GM12878 (cell line): ENCODE measurements at regions not wholly inside any gene's neighbourhood (a gene's known extent, or its start where the extent isn't known, plus 50 kb on each side); places are given as distances from the start of the nearest gene placed in this dataset.

Experiments used
- ATAC-seq: fragments of 200-7000 bp; cut with Tn5 transposase; 3 replicates; pipeline ENCODE4 v1.9.1; 2020; ENCODE audit warnings: mild to moderate bottlenecking, moderate library complexity
- BruUV-seq: library from RNA; stranded (reverse); fragments of 400-500 nt; replicated peaks from 2 replicates; lab custom pipeline; 2021; lab: Mats Ljungman, UMichigan
- CTCF ChIA-PET: fragments of 300-600 bp; sonication (Branson Sonifier 250); formaldehyde crosslinking; extraction: SDS; loops from one replicate; lab custom pipeline; 2021; ENCODE audit warnings: inconsistent platforms; lab: Yijun Ruan, JAX
- POLR2A ChIA-PET: fragments of 350-600 bp; formaldehyde crosslinking; extraction: SDS; loops from one replicate; lab custom pipeline; 2021; ENCODE audit warnings: inconsistent platforms; lab: Charles Lee
- RAD21 ChIA-PET: fragments of 300-600 bp; sonication (Branson Sonifier 250); formaldehyde crosslinking; loops from one replicate; lab custom pipeline; 2023; ENCODE audit warnings: antibody characterized with exemption; ENCODE audit not compliant: unreplicated experiment; lab: Charles Lee
- SMC1A ChIA-PET: fragments of 300-600 bp; sonication (Branson Sonifier 250); formaldehyde crosslinking; loops from one replicate; lab custom pipeline; 2023; ENCODE audit not compliant: unreplicated experiment, uncharacterized antibody; lab: Charles Lee
- DNase-seq: peaks from one replicate; pipeline ENCODE4 v3.0.0-alpha.2; 2011; ENCODE audit warnings: low read depth, low spot score
- FAIRE-seq: peaks from 3 replicates; lab custom pipeline; 2011; peaks lifted over from hg19 to GRCh38; lab: Jason Lieb, UNC
- H2AFZ ChIP-seq: 2 replicates; pipeline ENCODE4 v1.6.0; 2011; ENCODE audit warnings: low read depth, low read length, control low read depth; ENCODE audit not compliant: control insufficient read depth
- H3K27ac ChIP-seq: 2 replicates; pipeline ENCODE4 v1.5.1; 2011; ENCODE audit warnings: control low read depth; ENCODE audit not compliant: control insufficient read depth, insufficient read depth
- H3K27me3 ChIP-seq, 2 experiments: replicated peaks in 1 of 2; 2 replicates each; pipeline versions ENCODE4 v1.6.0 to v1.6.1; 2011; ENCODE audit warnings: low read length in 1 of 2; ENCODE audit not compliant: control insufficient read depth in 2 of 2, insufficient read depth in 2 of 2
- H3K36me3 ChIP-seq, 2 experiments: 2 replicates each; pipeline ENCODE4 v1.5.1; 2011; ENCODE audit warnings: low read length in 1 of 2; ENCODE audit not compliant: control insufficient read depth in 2 of 2, insufficient read depth in 2 of 2
- H3K4me1 ChIP-seq: 2 replicates; pipeline ENCODE4 v1.6.1; 2011; ENCODE audit warnings: mild to moderate bottlenecking, low read length, moderate library complexity, mixed read lengths; ENCODE audit not compliant: control insufficient read depth, insufficient read depth
- H3K4me2 ChIP-seq: 2 replicates; pipeline ENCODE4 v1.6.0; 2011; ENCODE audit warnings: control low read depth; ENCODE audit not compliant: control insufficient read depth, insufficient read depth
- H3K4me3 ChIP-seq: fragments of 200-600 bp; sonication (generic); 2 replicates; pipeline ENCODE4 v1.5.1; 2016
- H3K79me2 ChIP-seq: 2 replicates; pipeline ENCODE4 v1.6.0; 2011; ENCODE audit warnings: low read length; ENCODE audit not compliant: control insufficient read depth, insufficient read depth
- H3K9ac ChIP-seq: 2 replicates; pipeline ENCODE4 v1.8.0; 2011; ENCODE audit warnings: low read length, control low read depth, mixed read lengths; ENCODE audit not compliant: control insufficient read depth, insufficient read depth
- H3K9me3 ChIP-seq: replicated peaks from 3 replicates; pipeline ENCODE4 v1.5.1; 2011; ENCODE audit warnings: mild to moderate bottlenecking, low read length; ENCODE audit not compliant: control insufficient read depth, insufficient read depth
- H4K20me1 ChIP-seq: 2 replicates; pipeline ENCODE4 v1.6.0; 2011; ENCODE audit not compliant: control insufficient read depth, insufficient read depth
- ASH2L ChIP-seq: fragments of 300-600, 200-600 bp; sonication (generic); IDR thresholded peaks from 2 replicates; pipeline ENCODE4 v1.6.1; 2017; ENCODE audit warnings: low read depth, mild to moderate bottlenecking, borderline replicate concordance
- BCL3 ChIP-seq: IDR thresholded peaks from 2 replicates; pipeline ENCODE4 v1.6.1; 2011; ENCODE audit warnings: borderline replicate concordance, low read depth, mild to moderate bottlenecking, moderate library complexity, low read length; ENCODE audit not compliant: insufficient read depth, poor library complexity, severe bottlenecking
- BRCA1 ChIP-seq: IDR thresholded peaks from 2 replicates; pipeline ENCODE4 v1.6.1; 2011; ENCODE audit warnings: low read depth, low read length, improper control_type of control experiment
- CEBPB ChIP-seq, 2 experiments: fragments of 150-350 bp in 1 of 2; IDR thresholded peaks; 2 replicates each; pipeline ENCODE4 v1.6.1; 2012 to 2014; ENCODE audit warnings: low read depth in 2 of 2, low read length in 2 of 2, borderline replicate concordance in 1 of 2, inconsistent platforms in 1 of 2
- EGR1 ChIP-seq, 2 experiments: IDR thresholded peaks; 1 replicate in 1 of 2; 2 replicates in 1 of 2; pipeline ENCODE4 v1.6.1; 2011 to 2012; ENCODE audit warnings: low read depth in 2 of 2, low read length in 2 of 2, borderline replicate concordance in 1 of 2, mild to moderate bottlenecking in 1 of 2, moderate library complexity in 1 of 2
- JUND ChIP-seq: IDR thresholded peaks from 2 replicates; pipeline ENCODE4 v1.6.1; 2012; ENCODE audit warnings: low read depth, mild to moderate bottlenecking, low read length, improper control_type of control experiment, moderate library complexity
- KDM1A ChIP-seq: fragments of 200-600 bp; sonication (generic); IDR thresholded peaks from 2 replicates; pipeline ENCODE4 v1.6.1; 2016; ENCODE audit warnings: borderline replicate concordance
- NBN ChIP-seq: fragments of 450-650 bp; IDR thresholded peaks from 2 replicates; pipeline ENCODE4 v1.6.1; 2016
- NRF1 ChIP-seq: conservative IDR thresholded peaks from 2 replicates; pipeline ENCODE4 v1.6.1; 2011; ENCODE audit warnings: mild to moderate bottlenecking, low read depth, low read length, improper control_type of control experiment
- SIX5 ChIP-seq: IDR thresholded peaks from 2 replicates; pipeline ENCODE4 v1.6.1; 2011; ENCODE audit warnings: mild to moderate bottlenecking, low read depth, low read length, moderate library complexity; ENCODE audit not compliant: severe bottlenecking
- SRF ChIP-seq, 2 experiments: IDR thresholded peaks; 2 replicates each; pipeline ENCODE4 v1.6.1; 2011; ENCODE audit warnings: low read depth in 2 of 2, low read length in 2 of 2, mild to moderate bottlenecking in 1 of 2, moderate library complexity in 1 of 2
- WGBS: methylation state at CpG from one replicate; pipeline ENCODE4 v1.1.6; 2016; ENCODE audit warnings: low lambda C conversion rate; ENCODE audit not compliant: insufficient replicate concordance, insufficient coverage; ENCODE audit errors: missing lambda C conversion rate; 5-methylcytosine and 5-hydroxymethylcytosine counted together
- in situ Hi-C: fragments of 300-500 bp; cut with MboI; formaldehyde crosslinking; loops from 9 replicates; pipeline ENCODE4 v1.14.3; 2018; ENCODE audit warnings: mixed read lengths
- intact Hi-C: fragments of 100-400 bp; cut with micrococcal nuclease; formaldehyde crosslinking; loops from one replicate; pipeline ENCODE4 v1.14.2; 2022; ENCODE audit not compliant: unreplicated experiment
- TF ChIP-seq, protein P1 (sequence below): fragments of 450-650 bp; IDR thresholded peaks from 2 replicates; pipeline ENCODE4 v1.6.1; 2017; ENCODE audit warnings: mild to moderate bottlenecking, moderate library complexity
- TF ChIP-seq, protein P2 (sequence below): IDR thresholded peaks from 2 replicates; pipeline ENCODE4 v1.6.1; 2012; ENCODE audit warnings: low read depth, low read length, improper control_type of control experiment
- TF ChIP-seq, protein P3 (sequence below): fragments of 450-650 bp; conservative IDR thresholded peaks from 2 replicates; pipeline ENCODE4 v1.6.1; 2017; ENCODE audit warnings: mild to moderate bottlenecking, moderate library complexity

DNA sequence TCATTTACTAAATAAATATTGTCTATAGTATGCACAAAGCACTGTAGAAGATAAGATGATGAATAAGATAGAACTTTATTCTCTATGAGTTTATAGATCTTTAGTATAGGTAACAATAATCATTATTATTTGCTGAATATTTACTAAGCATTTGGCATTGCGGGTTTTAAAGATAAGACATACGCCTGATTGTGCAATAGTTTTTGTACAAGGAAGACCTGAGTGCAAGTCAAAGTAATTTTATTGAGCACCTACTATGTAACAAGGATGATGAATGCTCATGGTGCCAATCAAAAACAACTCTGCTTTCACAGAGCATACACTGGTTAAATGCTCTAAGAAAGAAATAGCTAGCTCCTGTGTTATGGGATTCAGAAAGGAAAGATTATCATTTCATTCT, 1461.7 kb upstream of the FLRT2 start:
- ChIA-PET CTCF (interaction anchor here (0.5 kb wide), 1 partner anchor 91 kb away, joined by 4 read pairs; no protein-coding TSS in a partner anchor), RAD21 (no interaction called here), SMC1A (no interaction called here), POLR2A (interaction anchor here (0.6 kb wide), 1 partner anchor 830 kb away, joined by 5 read pairs; no protein-coding TSS in a partner anchor)
- no peaks in the 10 kb centered on the region for H3K9me3 ChIP-seq
- H3K36me3 ChIP-seq = no peaks in the 10 kb centered on the region
- no peak overlapping the region for H3K9ac ChIP-seq
- no peak for DNase-seq
- no peaks in the 10 kb centered on the region for H3K4me1 ChIP-seq
- in situ Hi-C loops (no loop called here), intact Hi-C loops (no loop called here)
- no peak overlapping the region for H2AFZ ChIP-seq
- no peak overlapping the region for H3K4me2 ChIP-seq
- H4K20me1 ChIP-seq = no peaks in the 10 kb centered on the region
- TF ChIP-seq EGR1 (IDR thresholded peaks at IDR 0.05; ENCODE audit: borderline replicate concordance in 1 of 2, low read depth in 2 of 2, low read length in 2 of 2) (no peak), NRF1 (no peak), BRCA1 (no peak), NBN (no peak), BCL3 (no peak), ASH2L (no peak), JUND (no peak), KDM1A (no peak), SIX5 (no peak), SRF (IDR thresholded peaks at IDR 0.05; ENCODE audit: low read depth in 2 of 2, low read length in 2 of 2) (no peak), CEBPB (IDR thresholded peaks at IDR 0.05; ENCODE audit: borderline replicate concordance in 1 of 2, low read depth in 2 of 2, low read length in 2 of 2) (no peak)
- TF ChIP-seq, protein P1, sequence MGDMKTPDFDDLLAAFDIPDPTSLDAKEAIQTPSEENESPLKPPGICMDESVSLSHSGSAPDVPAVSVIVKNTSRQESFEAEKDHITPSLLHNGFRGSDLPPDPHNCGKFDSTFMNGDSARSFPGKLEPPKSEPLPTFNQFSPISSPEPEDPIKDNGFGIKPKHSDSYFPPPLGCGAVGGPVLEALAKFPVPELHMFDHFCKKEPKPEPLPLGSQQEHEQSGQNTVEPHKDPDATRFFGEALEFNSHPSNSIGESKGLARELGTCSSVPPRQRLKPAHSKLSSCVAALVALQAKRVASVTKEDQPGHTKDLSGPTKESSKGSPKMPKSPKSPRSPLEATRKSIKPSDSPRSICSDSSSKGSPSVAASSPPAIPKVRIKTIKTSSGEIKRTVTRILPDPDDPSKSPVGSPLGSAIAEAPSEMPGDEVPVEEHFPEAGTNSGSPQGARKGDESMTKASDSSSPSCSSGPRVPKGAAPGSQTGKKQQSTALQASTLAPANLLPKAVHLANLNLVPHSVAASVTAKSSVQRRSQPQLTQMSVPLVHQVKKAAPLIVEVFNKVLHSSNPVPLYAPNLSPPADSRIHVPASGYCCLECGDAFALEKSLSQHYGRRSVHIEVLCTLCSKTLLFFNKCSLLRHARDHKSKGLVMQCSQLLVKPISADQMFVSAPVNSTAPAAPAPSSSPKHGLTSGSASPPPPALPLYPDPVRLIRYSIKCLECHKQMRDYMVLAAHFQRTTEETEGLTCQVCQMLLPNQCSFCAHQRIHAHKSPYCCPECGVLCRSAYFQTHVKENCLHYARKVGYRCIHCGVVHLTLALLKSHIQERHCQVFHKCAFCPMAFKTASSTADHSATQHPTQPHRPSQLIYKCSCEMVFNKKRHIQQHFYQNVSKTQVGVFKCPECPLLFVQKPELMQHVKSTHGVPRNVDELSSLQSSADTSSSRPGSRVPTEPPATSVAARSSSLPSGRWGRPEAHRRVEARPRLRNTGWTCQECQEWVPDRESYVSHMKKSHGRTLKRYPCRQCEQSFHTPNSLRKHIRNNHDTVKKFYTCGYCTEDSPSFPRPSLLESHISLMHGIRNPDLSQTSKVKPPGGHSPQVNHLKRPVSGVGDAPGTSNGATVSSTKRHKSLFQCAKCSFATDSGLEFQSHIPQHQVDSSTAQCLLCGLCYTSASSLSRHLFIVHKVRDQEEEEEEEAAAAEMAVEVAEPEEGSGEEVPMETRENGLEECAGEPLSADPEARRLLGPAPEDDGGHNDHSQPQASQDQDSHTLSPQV = no peak
- TF ChIP-seq, protein P2, sequence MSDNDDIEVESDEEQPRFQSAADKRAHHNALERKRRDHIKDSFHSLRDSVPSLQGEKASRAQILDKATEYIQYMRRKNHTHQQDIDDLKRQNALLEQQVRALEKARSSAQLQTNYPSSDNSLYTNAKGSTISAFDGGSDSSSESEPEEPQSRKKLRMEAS = no peak
- TF ChIP-seq, protein P3, sequence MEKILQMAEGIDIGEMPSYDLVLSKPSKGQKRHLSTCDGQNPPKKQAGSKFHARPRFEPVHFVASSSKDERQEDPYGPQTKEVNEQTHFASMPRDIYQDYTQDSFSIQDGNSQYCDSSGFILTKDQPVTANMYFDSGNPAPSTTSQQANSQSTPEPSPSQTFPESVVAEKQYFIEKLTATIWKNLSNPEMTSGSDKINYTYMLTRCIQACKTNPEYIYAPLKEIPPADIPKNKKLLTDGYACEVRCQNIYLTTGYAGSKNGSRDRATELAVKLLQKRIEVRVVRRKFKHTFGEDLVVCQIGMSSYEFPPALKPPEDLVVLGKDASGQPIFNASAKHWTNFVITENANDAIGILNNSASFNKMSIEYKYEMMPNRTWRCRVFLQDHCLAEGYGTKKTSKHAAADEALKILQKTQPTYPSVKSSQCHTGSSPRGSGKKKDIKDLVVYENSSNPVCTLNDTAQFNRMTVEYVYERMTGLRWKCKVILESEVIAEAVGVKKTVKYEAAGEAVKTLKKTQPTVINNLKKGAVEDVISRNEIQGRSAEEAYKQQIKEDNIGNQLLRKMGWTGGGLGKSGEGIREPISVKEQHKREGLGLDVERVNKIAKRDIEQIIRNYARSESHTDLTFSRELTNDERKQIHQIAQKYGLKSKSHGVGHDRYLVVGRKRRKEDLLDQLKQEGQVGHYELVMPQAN = no peak
- no peaks in the 10 kb centered on the region for H3K27me3 ChIP-seq
- no TSS peak for BruUV-seq
- no peak for ATAC-seq
- no peak overlapping the region for H3K27ac ChIP-seq
- no peak for FAIRE-seq
- H3K79me2 ChIP-seq = no peaks in the 10 kb centered on the region
- H3K4me3 ChIP-seq = no peak overlapping the region
- 75% methylated on average over 2 of the region's 2 CpGs for WGBS
